Smooth muscle cell (in vitro differentiated cells): ENCODE measurements at regions not wholly inside any gene's neighbourhood (a gene's known extent, or its start where the extent isn't known, plus 50 kb on each side); places are given as distances from the start of the nearest gene placed in this dataset.
A peak's percentile ranks its signal among the peaks of the same experiment; 100 is the strongest.

Source experiments
- DNase-seq: peaks from one replicate; lab custom pipeline; 2025; ENCODE audit not compliant: unreplicated experiment; lab: John Stamatoyannopoulos, UW
- H2AFZ ChIP-seq: fragments of 200-600 bp; sonication (generic); 2 replicates; pipeline ENCODE4 v1.6.0; 2016; ENCODE audit warnings: antibody characterized with exemption, low read depth, mild to moderate bottlenecking
- H3F3A ChIP-seq: fragments of 200-600 bp; sonication (generic); 2 replicates; pipeline ENCODE4 v1.6.0; 2017; ENCODE audit warnings: antibody characterized with exemption, low read depth
- H3K27ac ChIP-seq: fragments of 200-600 bp; sonication (generic); 2 replicates; pipeline ENCODE4 v1.5.1; 2016; ENCODE audit warnings: low read depth, mild to moderate bottlenecking
- H3K27me3 ChIP-seq: fragments of 200-600 bp; sonication (generic); 2 replicates; pipeline ENCODE4 v1.6.1; 2016; ENCODE audit warnings: low read depth, mild to moderate bottlenecking
- H3K36me3 ChIP-seq: fragments of 200-600 bp; sonication (generic); 2 replicates; pipeline ENCODE4 v1.5.1; 2016; ENCODE audit warnings: low read depth
- H3K4me1 ChIP-seq: fragments of 200-600 bp; sonication (generic); 2 replicates; pipeline ENCODE4 v1.5.1; 2016; ENCODE audit warnings: low read depth
- H3K4me2 ChIP-seq: fragments of 200-600 bp; sonication (generic); 2 replicates; pipeline ENCODE4 v1.6.0; 2016; ENCODE audit warnings: mild to moderate bottlenecking
- H3K4me3 ChIP-seq: fragments of 200-600 bp; sonication (generic); 2 replicates; pipeline ENCODE4 v1.5.1; 2016; ENCODE audit warnings: mild to moderate bottlenecking
- H3K79me2 ChIP-seq: fragments of 200-600 bp; sonication (generic); 2 replicates; pipeline ENCODE4 v1.6.0; 2016; ENCODE audit warnings: low read depth, mild to moderate bottlenecking
- H3K9ac ChIP-seq: fragments of 200-600 bp; sonication (generic); 2 replicates; pipeline ENCODE4 v1.6.0; 2016; ENCODE audit warnings: low read depth
- H3K9me3 ChIP-seq: fragments of 200-600 bp; sonication (generic); replicated peaks from 2 replicates; pipeline ENCODE4 v1.5.1; 2016; ENCODE audit warnings: low read depth
- H4K20me1 ChIP-seq: fragments of 200-600 bp; sonication (generic); 2 replicates; pipeline ENCODE4 v1.6.0; 2016; ENCODE audit warnings: low read depth
- WGBS: methylation state at CpG from one replicate; pipeline ENCODE4 v1.1.7; 2016; ENCODE audit warnings: low lambda C conversion rate; 5-methylcytosine and 5-hydroxymethylcytosine counted together
- TF ChIP-seq, protein P1 (sequence below): fragments of 200-600 bp; sonication (generic); IDR thresholded peaks from 2 replicates; pipeline ENCODE4 v1.5.1; 2017; ENCODE audit warnings: borderline replicate concordance, mild to moderate bottlenecking, antibody characterized with exemption; ENCODE audit not compliant: insufficient read depth, poor library complexity, severe bottlenecking

- Histone ChIP-seq H3K27me3 (no peaks in the 10 kb centered on the region), H3K4me2 (peak overlapping the region; percentile 72), H3K9ac (peak overlapping the region; percentile 13), H4K20me1 (no peaks in the 10 kb centered on the region), H3K4me1 (peaks cover 16% of the 10 kb centered on the region), H3K79me2 (no peaks in the 10 kb centered on the region), H3K36me3 (no peaks in the 10 kb centered on the region), H2AFZ (peak overlapping the region; percentile 48), H3K4me3 (no peak overlapping the region), H3F3A (peaks cover 3% of the 10 kb centered on the region), H3K9me3 (no peaks in the 10 kb centered on the region), H3K27ac (peak overlapping the region; percentile 65)
- no peak for DNase-seq
- TF ChIP-seq, protein P1, sequence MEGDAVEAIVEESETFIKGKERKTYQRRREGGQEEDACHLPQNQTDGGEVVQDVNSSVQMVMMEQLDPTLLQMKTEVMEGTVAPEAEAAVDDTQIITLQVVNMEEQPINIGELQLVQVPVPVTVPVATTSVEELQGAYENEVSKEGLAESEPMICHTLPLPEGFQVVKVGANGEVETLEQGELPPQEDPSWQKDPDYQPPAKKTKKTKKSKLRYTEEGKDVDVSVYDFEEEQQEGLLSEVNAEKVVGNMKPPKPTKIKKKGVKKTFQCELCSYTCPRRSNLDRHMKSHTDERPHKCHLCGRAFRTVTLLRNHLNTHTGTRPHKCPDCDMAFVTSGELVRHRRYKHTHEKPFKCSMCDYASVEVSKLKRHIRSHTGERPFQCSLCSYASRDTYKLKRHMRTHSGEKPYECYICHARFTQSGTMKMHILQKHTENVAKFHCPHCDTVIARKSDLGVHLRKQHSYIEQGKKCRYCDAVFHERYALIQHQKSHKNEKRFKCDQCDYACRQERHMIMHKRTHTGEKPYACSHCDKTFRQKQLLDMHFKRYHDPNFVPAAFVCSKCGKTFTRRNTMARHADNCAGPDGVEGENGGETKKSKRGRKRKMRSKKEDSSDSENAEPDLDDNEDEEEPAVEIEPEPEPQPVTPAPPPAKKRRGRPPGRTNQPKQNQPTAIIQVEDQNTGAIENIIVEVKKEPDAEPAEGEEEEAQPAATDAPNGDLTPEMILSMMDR: no peak
- WGBS: 60% methylated on average over 7 of the region's 7 CpGs
Measured at GRCh38 chr15:37877851-37878741, 56.3 kb upstream of the TMCO5A start.

DNA sequence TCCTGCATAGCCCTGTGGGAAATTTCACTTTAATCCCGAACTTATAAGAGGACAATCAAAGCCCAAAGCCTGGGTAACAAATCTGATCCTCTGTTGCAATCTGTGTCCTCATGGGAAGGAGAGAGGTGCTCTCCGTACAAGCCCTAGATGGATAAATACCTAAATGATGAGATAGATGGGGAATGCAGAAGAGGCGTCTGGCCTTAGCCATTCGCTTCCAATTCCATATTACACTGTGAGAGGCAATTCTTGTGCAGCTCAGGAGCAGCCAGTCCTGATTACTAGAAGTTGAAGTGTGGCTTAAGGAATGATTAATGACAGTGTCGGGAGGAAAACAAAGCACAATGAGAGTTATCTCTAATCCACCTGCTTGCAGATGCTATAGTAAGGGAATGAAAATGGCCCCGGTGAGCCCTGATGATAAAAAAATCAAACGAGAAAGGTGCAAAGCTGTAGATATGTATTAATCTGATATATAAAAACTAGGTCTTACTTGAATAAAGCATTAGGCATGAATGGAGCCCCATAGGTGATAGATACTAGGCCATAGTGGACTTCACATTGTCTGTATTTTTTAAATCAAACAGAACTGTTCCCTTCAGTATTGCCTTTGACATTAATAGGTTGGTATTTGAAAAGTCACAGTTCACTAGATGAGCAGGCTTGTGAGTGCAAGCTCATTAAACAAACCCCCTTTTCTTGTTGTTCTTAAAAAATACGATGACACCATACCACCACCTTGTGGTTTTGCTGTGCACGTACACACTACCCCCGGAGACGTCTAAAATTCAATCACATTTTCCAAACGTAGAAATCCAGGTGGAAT lies 54.2 kb upstream of the TMCO5A start:
- Histone ChIP-seq H3K4me1 (peaks cover 16% of the 10 kb centered on the region), H4K20me1 (no peaks in the 10 kb centered on the region), H3K27me3 (no peaks in the 10 kb centered on the region), H3K27ac (peak overlapping the region; percentile 15), H2AFZ (no peak overlapping the region), H3K9ac (no peak overlapping the region), H3K4me2 (peak overlapping the region; percentile 19), H3K9me3 (no peaks in the 10 kb centered on the region), H3K79me2 (no peaks in the 10 kb centered on the region), H3F3A (peaks cover 3% of the 10 kb centered on the region), H3K4me3 (no peak overlapping the region), H3K36me3 (no peaks in the 10 kb centered on the region)
- 25% methylated on average over 12 of the region's 12 CpGs for WGBS
- DNase-seq: no peak
- TF ChIP-seq, protein P1: peak; percentile 90

- Histone ChIP-seq H3K9me3 (no peaks in the 10 kb centered on the region), H3K27ac (no peak overlapping the region), H3K4me1 (peaks cover 16% of the 10 kb centered on the region), H3K79me2 (no peaks in the 10 kb centered on the region), H4K20me1 (no peaks in the 10 kb centered on the region), H3K4me2 (no peak overlapping the region), H3K4me3 (no peak overlapping the region), H3K9ac (no peak overlapping the region), H3K27me3 (no peaks in the 10 kb centered on the region), H3K36me3 (no peaks in the 10 kb centered on the region), H3F3A (peaks cover 3% of the 10 kb centered on the region), H2AFZ (no peak overlapping the region)
- 54% methylated on average over 2 of the region's 2 CpGs for WGBS
- DNase-seq: no peak
- TF ChIP-seq, protein P1: no peak
Measured at GRCh38 chr15:37880835-37881153, 53.6 kb upstream of the TMCO5A start.
